GM18907 (cell line): ENCODE measurements at regions not wholly inside any gene's neighbourhood (a gene's known extent, or its start where the extent isn't known, plus 50 kb on each side); places are given as distances from the start of the nearest gene placed in this dataset.

ENCODE experiments used
- ATAC-seq: cut with Tn5 transposase; IDR thresholded peaks from one replicate; pipeline ENCODE4 v1.9.1; 2021; ENCODE audit warnings: mild to moderate bottlenecking, moderate library complexity; ENCODE audit not compliant: unreplicated experiment

DNA sequence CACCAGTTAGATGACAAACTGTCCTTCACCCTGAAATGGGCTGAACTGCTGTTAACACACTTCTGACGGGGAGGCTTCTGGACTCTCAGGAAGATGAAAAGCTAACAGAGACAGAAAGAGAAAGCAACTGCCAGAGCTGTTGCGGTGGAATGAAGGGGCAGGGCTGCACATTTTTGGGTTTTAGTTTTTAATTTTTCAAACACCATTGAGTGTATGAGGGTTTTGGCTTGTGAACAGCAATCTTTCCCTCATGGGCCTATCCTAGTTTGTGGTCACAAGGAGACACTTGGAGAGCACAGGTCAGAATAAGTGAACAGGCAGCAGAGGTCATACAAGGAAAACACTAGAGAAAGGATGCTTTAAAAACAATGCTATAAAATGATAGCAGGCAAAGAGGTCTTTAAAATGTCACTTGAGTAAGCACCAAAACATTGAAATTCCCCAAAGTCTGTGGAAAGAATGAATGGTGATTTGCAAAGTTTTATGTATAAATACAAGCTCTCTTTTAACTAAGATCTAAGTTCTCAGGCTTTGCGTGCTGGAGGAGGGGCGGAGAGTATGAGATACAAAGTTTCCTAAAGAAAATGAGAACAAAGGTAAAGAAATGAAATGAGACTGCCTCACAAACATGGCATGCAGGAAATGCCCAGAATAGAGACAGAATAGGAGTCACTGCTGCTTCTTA, 101.4 kb upstream of the GLI3 start:
- no peak for ATAC-seq

DNA sequence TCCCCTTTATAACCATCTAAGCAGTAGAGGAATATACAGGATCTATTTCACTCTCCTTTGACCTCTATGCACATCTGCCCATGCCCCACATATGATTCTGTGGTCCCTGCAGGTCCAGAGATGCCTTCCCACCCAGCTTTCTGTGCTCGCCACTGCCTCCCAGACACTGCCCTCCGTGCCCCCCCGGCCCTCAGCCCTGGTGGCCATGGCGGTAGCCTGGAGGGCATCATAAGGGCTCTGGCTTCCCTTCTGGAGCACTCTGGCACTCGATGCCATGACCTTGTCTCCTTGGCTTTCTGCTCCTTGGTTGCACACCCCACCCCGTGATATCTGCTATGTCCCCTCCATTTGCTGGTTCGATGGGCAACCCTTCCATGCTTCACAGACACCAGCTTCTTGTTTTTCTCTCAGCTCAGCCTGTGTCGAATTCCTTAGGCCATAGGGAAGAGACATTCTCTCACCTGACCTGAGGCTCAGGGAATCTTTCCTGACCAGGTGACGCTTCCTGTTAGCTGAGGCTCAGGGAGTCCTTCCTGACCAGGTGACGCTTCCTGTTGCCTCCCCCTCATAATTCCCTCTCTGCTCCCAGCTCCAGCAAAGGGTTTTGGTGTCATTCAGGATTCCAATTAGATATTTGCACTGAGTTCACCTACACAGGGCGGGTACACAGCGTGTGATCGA, 100.4 kb upstream of the GLI3 start:
- no peak for ATAC-seq

DNA sequence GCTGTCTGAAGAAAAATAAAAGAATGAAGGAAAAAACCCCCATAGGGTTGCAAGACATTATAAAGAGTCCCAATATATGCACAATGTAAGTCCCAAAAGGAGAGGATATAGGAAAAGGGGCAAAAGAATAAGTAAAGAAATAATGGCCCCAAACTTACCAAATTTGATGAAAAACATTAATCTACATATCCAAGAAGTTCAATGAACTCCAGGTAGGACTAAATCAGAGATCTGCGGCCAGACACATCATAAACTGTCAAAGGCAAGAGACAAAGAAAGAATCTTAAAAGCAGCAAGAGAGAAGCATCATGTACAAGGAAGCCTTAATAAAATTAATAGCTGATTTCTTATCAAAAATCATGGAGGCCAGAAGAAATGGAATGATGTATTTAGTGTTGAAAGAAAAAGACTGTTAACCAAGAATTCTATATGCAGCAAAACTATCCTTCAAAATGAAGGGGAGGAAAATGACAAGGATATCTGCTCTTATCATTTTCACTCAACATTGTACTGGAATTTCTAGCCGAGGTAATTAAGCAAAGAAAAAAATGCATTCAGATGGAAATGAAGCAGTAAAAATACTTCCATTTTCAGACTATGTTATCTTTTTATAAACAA, 95.7 kb upstream of the GLI3 start:
- ATAC-seq, result no peak

DNA sequence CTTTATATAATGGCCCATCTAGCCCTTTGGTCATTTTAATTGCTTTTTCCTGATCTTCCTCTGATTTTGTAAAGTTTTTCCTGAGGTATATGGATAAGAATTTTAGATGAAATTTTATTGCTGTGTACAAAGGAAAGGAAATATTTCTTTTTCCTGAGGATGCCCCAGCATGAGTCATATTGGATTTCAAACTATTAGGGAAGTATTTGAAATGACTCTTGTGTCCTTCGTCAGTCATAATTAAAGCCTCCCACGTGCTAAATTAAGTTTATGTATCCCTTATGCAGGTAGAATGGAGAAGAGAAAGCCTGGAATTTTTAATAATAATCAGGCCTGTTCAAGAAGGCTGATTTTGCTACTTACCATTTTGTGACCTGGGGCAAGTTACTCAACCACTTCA, 82.6 kb upstream of the GLI3 start:
- ATAC-seq, result no peak

DNA sequence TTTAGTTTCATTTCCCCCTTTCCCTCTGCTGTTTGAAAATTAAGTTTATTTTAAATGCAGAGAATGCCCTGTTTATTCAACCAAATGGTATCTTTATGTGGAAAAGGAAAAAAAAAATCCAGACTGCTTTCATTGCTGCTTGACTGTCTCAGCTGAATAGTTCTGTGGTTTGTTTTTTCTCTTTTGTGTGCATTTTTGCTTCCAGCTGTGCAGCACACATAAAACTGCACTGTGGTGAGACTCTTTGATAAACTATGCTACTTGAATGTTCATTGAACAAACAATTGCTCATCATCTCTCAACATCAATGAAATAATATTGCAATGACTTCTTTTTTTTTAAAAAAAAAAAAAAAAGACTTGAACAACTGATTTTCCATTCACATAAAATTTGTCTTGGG, 78.6 kb upstream of the GLI3 start:
- no peak for ATAC-seq

DNA sequence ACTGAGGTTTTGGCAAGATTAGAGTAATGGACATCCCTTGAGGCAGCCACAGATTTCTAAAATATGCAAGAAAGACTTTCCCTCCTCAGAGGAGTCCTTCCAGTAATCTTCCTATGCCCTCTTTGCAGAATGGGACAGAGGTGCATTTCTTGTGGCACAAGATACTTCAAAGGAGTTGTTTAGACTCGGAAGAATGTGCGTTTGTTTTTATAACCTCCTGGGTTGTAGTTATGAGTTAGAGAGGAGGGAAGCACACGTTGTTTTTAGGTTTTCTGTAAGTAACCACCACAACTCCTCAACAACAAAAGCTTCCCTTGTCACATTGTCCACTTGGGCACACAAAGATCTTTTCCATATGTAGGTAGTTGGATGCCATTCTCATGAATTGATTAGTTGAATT, 78.1 kb upstream of the GLI3 start:
- ATAC-seq, result no peak

DNA sequence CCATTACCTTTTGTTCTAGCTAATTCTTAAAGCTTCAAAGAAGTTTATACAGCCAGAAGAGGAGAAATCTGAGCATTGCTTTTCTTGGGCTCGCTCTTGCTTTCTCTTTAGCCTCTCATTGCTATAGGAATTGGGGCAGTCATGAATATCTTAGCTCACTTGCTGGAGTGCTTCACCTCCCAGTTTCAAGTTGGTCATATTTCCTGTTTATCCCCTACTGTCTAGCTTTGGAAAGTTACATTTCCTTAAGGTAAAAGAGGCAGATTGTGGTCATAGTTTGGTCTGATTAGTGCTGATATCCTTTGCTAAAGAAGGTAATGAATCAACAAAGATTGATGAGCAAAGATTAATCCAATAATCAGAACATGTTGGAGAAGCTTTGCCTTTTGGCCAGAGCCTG, 77.7 kb upstream of the GLI3 start:
- no peak for ATAC-seq

DNA sequence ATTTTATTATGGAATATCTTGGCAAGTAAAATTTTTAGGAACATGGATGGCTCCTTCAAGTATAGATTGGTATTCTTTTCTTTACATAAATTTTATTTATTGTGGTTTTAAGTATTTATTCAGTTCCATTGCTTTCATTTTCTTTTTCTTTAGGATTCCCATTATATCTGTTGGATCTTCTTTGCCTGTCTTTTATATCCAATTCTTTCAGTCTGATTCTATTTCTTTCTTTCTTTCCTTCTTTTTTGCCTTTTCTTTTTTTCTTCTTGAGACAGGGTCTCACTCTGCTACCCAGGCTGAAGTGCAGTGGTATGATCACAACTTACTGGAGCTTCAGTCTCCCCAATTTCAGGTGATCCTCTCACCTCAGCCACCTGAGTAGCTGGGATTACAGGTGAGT, 74.2 kb upstream of the GLI3 start:
- no peak for ATAC-seq

DNA sequence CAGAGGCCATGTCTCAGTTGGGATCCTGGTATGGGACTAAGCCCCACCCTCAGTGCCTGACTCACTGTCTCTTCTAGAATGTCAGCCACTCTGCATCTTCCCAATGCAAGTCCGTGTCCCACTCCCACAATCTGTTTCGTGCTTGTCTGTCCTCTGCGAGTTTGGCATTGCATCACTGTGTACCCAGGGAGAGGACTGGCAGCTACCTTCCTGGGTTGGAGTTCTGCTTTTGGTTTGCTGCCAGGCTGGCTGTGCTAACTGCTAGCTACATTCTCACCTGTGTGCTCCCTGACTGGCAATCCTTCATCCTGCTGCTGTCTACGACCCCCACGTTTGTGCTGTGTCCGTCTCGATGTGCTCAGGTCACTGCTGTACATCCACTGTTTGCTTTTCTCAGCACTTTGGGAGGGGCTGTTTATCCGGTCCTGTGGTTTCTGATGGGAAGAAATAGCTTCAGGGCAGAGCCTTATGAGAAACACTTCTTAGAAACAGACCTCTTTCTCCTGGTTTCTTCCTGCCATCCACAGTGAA, 56.0 kb upstream of the GLI3 start:
- no peak for ATAC-seq

DNA sequence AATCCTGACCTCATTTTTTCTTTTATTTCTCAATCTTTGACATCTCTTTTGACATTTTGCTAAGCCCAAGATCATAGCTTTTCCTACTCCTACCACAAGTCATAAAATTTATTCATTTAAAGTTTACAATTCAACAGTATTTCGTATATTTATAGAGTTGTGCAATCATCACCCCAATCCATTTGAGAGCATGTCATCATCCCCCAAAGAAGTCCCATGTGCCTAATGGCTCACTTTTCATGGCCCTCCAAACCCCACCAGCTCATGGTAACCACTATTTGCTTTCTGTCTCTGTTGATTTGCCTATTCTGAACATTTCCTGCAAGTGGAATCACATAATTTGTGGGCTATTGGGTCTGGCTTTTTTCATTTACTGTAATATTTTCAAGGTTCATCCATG, 52.5 kb upstream of the GLI3 start:
- no peak for ATAC-seq
